H1 (cell line): ENCODE measurements at regions not wholly inside any gene's neighbourhood (a gene's known extent, or its start where the extent isn't known, plus 50 kb on each side); places are given as distances from the start of the nearest gene placed in this dataset.

Source experiments
- CTCF ChIA-PET: fragments of 300-600 bp; sonication (Branson Sonifier 250); formaldehyde crosslinking; loops from one replicate; lab custom pipeline; 2021; ENCODE audit not compliant: partially characterized antibody; lab: Charles Lee
- POLR2A ChIA-PET: fragments of 300-600 bp; sonication (Branson Sonifier 250); formaldehyde crosslinking; loops from one replicate; lab custom pipeline; 2021; ENCODE audit warnings: inconsistent platforms; ENCODE audit not compliant: partially characterized antibody; lab: Charles Lee
- DNase-seq, 2 experiments: peaks; one replicate each; pipeline versions ENCODE4 v3.0.0 to v3.0.0-alpha.2; 2010 to 2022; ENCODE audit warnings: low spot score in 2 of 2, low read depth in 1 of 2, mixed read lengths in 1 of 2
- FAIRE-seq: peaks from 2 replicates; lab custom pipeline; 2011; peaks lifted over from hg19 to GRCh38; lab: Jason Lieb, UNC
- H2AFZ ChIP-seq: 2 replicates; pipeline ENCODE4 v1.8.1; 2012; ENCODE audit warnings: low read length, inconsistent platforms
- H2AK5ac ChIP-seq: 2 replicates; pipeline ENCODE4 v1.6.1; 2013; ENCODE audit warnings: low read depth, low read length
- H2BK120ac ChIP-seq: replicated peaks from 2 replicates; pipeline ENCODE3; 2013; ENCODE audit warnings: low read depth, low read length, inconsistent platforms
- H2BK12ac ChIP-seq: 2 replicates; pipeline ENCODE4 v1.6.1; 2013; ENCODE audit warnings: low read depth, low read length
- H2BK15ac ChIP-seq: 2 replicates; pipeline ENCODE4 v1.6.1; 2013; ENCODE audit warnings: low read length
- H2BK20ac ChIP-seq: 2 replicates; pipeline ENCODE4 v1.6.1; 2013; ENCODE audit warnings: low read length
- H2BK5ac ChIP-seq: 2 replicates; pipeline ENCODE4 v1.6.1; 2013; ENCODE audit warnings: low read depth, low read length
- H3K14ac ChIP-seq: 2 replicates; pipeline ENCODE4 v1.6.1; 2013; ENCODE audit warnings: inconsistent platforms; ENCODE audit not compliant: insufficient read length
- H3K18ac ChIP-seq: 2 replicates; pipeline ENCODE4 v1.6.1; 2013; ENCODE audit warnings: low read length; ENCODE audit errors: extremely low read depth
- H3K23ac ChIP-seq: 2 replicates; pipeline ENCODE4 v1.6.1; 2013; ENCODE audit warnings: inconsistent platforms; ENCODE audit not compliant: insufficient read length
- H3K23me2 ChIP-seq: 2 replicates; pipeline ENCODE4 v1.6.1; 2013; ENCODE audit warnings: low read depth, low read length
- H3K27ac ChIP-seq: 2 replicates; pipeline ENCODE4 v1.6.1; 2011; ENCODE audit warnings: low read depth, low read length, inconsistent platforms
- H3K27me3 ChIP-seq, 4 experiments: replicated peaks in 1 of 4; 1 replicate in 1 of 4; 2 replicates in 3 of 4; pipeline versions ENCODE4 v1.6.1 to v1.8.1; 2011 to 2013; ENCODE audit warnings: low read length in 3 of 4, mild to moderate bottlenecking in 3 of 4, inconsistent platforms in 2 of 4, mixed read lengths in 2 of 4, moderate library complexity in 1 of 4; ENCODE audit not compliant: control insufficient read depth in 3 of 4, insufficient read depth in 3 of 4; ENCODE audit errors: extremely low read depth in 1 of 4
- H3K36me3 ChIP-seq, 4 experiments: 2 replicates each; pipeline versions ENCODE4 v1.6.1 to v1.8.1; 2011 to 2013; ENCODE audit warnings: mild to moderate bottlenecking in 4 of 4, low read length in 3 of 4, moderate library complexity in 2 of 4, control low read depth in 1 of 4, inconsistent platforms in 1 of 4; ENCODE audit not compliant: insufficient read depth in 4 of 4, control insufficient read depth in 2 of 4
- H3K4ac ChIP-seq: replicated peaks from 2 replicates; pipeline ENCODE3; 2013; ENCODE audit warnings: low read length, low read depth, mixed read lengths, inconsistent platforms; ENCODE audit not compliant: insufficient read length
- H3K4me1 ChIP-seq, 4 experiments: replicated peaks in 1 of 4; 1 replicate in 1 of 4; 2 replicates in 3 of 4; pipeline versions ENCODE4 v1.6.1 to v1.8.1; 2011 to 2013; ENCODE audit warnings: low read length in 3 of 4, inconsistent platforms in 2 of 4, mixed read lengths in 1 of 4; ENCODE audit not compliant: insufficient read depth in 4 of 4, control insufficient read depth in 3 of 4
- H3K4me2 ChIP-seq, 2 experiments: 2 replicates each; pipeline versions ENCODE4 v1.6.1 to v1.8.1; 2011 to 2013; ENCODE audit warnings: low read depth in 2 of 2, low read length in 2 of 2, control low read depth in 1 of 2, inconsistent platforms in 1 of 2, mild to moderate bottlenecking in 1 of 2; ENCODE audit not compliant: insufficient read depth in 1 of 2
- H3K4me3 ChIP-seq, 4 experiments: fragments of 200-600, 300-600 bp in 1 of 4; sonication (generic), shearing (Covaris generic), sonication (Bioruptor Twin) in 1 of 4; 2 replicates each; pipeline versions ENCODE4 v1.5.1 to v1.8.1; 2011 to 2016; ENCODE audit warnings: low read length in 4 of 4, low read depth in 3 of 4, control low read depth in 2 of 4, inconsistent platforms in 2 of 4, mild to moderate bottlenecking in 2 of 4, mixed read lengths in 1 of 4, moderate library complexity in 1 of 4; ENCODE audit not compliant: insufficient read depth in 2 of 4; ENCODE audit errors: extremely low read depth in 1 of 4
- H3K56ac ChIP-seq: replicated peaks from 2 replicates; pipeline ENCODE3; 2013; ENCODE audit warnings: low read depth, mild to moderate bottlenecking, mixed read lengths, low read length, inconsistent platforms; ENCODE audit not compliant: insufficient read length
- H3K79me1 ChIP-seq: 2 replicates; pipeline ENCODE4 v1.6.1; 2013; ENCODE audit warnings: low read depth, low read length, control low read depth
- H3K79me2 ChIP-seq, 2 experiments: 2 replicates each; pipeline versions ENCODE4 v1.6.1 to v1.8.1; 2012 to 2013; ENCODE audit warnings: low read length in 2 of 2, mild to moderate bottlenecking in 2 of 2, inconsistent platforms in 1 of 2; ENCODE audit not compliant: insufficient read depth in 2 of 2, control insufficient read depth in 1 of 2
- H3K9ac ChIP-seq, 4 experiments: replicated peaks in 1 of 4; 1 replicate in 1 of 4; 2 replicates in 3 of 4; pipeline versions ENCODE4 v1.6.1 to v1.8.1; 2011 to 2013; ENCODE audit warnings: low read depth in 3 of 4, low read length in 3 of 4, control low read depth in 2 of 4, mild to moderate bottlenecking in 2 of 4, moderate library complexity in 2 of 4, inconsistent platforms in 1 of 4; ENCODE audit errors: extremely low read depth in 1 of 4
- H3K9me3 ChIP-seq, 2 experiments: 2 replicates each; pipeline versions ENCODE4 v1.6.1 to v1.8.1; 2012 to 2013; ENCODE audit warnings: mild to moderate bottlenecking in 2 of 2, moderate library complexity in 2 of 2, control low read depth in 1 of 2, inconsistent platforms in 1 of 2, low read depth in 1 of 2, low read length in 1 of 2, mixed read lengths in 1 of 2; ENCODE audit not compliant: insufficient read depth in 2 of 2
- H4K20me1 ChIP-seq, 2 experiments: replicated peaks in 1 of 2; 2 replicates each; pipeline versions ENCODE3 to v1.8.1; 2011 to 2013; ENCODE audit warnings: inconsistent platforms in 2 of 2, low read length in 2 of 2, mild to moderate bottlenecking in 1 of 2; ENCODE audit not compliant: insufficient read depth in 2 of 2, control insufficient read depth in 1 of 2
- H4K5ac ChIP-seq: 2 replicates; pipeline ENCODE4 v1.6.1; 2013; ENCODE audit warnings: low read length, low read depth, mixed read lengths, inconsistent platforms; ENCODE audit not compliant: insufficient read length
- H4K8ac ChIP-seq: 2 replicates; pipeline ENCODE4 v1.8.0; 2013; ENCODE audit warnings: mild to moderate bottlenecking, moderate library complexity, low read length, inconsistent platforms; ENCODE audit not compliant: insufficient read depth; ENCODE audit errors: extremely low read depth
- H4K91ac ChIP-seq: replicated peaks from 2 replicates; pipeline ENCODE3; 2013; ENCODE audit warnings: low read length, mixed read lengths, inconsistent platforms; ENCODE audit not compliant: insufficient read length
- CBX8 ChIP-seq: fragments of 300-800, 300-1000 bp; sonication (generic); IDR thresholded peaks from 2 replicates; pipeline ENCODE4 v1.7.1; 2016; ENCODE audit warnings: low read depth, low read length, borderline replicate concordance
- CTCF ChIP-seq, 3 experiments: IDR thresholded peaks; 1 replicate in 2 of 3; 2 replicates in 1 of 3; pipeline versions ENCODE4 v1.5.1 to v1.6.1; 2011; ENCODE audit warnings: low read length in 3 of 3, mild to moderate bottlenecking in 3 of 3, inconsistent platforms in 2 of 3, low read depth in 1 of 3, moderate library complexity in 1 of 3; ENCODE audit not compliant: insufficient read depth in 1 of 3; ENCODE audit errors: control extremely low read depth in 1 of 3
- E2F6 ChIP-seq: IDR thresholded peaks from 2 replicates; pipeline ENCODE4 v1.6.1; 2012; ENCODE audit warnings: inconsistent platforms
- EP300 ChIP-seq, 2 experiments: IDR thresholded peaks; 1 replicate in 1 of 2; 2 replicates in 1 of 2; pipeline ENCODE4 v1.6.1; 2011 to 2012; ENCODE audit warnings: low read depth in 2 of 2, low read length in 2 of 2, mild to moderate bottlenecking in 2 of 2, borderline replicate concordance in 1 of 2, inconsistent platforms in 1 of 2, moderate library complexity in 1 of 2
- KDM4A ChIP-seq: IDR thresholded peaks from one replicate; pipeline ENCODE4 v1.7.1; 2012; ENCODE audit warnings: low read depth, mild to moderate bottlenecking, moderate library complexity, low read length, inconsistent platforms; ENCODE audit not compliant: severe bottlenecking
- MAX ChIP-seq: IDR thresholded peaks from 2 replicates; pipeline ENCODE4 v1.6.1; 2012; ENCODE audit warnings: inconsistent platforms
- RAD21 ChIP-seq, 2 experiments: IDR thresholded peaks in 1 of 2; conservative IDR thresholded peaks in 1 of 2; 2 replicates each; pipeline ENCODE4 v1.6.1; 2011; ENCODE audit warnings: low read depth in 2 of 2, low read length in 2 of 2, improper control_type of control experiment in 1 of 2, inconsistent platforms in 1 of 2, mild to moderate bottlenecking in 1 of 2, moderate library complexity in 1 of 2
- SP1 ChIP-seq: IDR thresholded peaks from 2 replicates; pipeline ENCODE4 v1.6.1; 2011; ENCODE audit warnings: low read depth, low read length
- TEAD4 ChIP-seq: IDR thresholded peaks from 2 replicates; pipeline ENCODE4 v1.6.1; 2012; ENCODE audit warnings: low read depth, low read length, inconsistent platforms, mixed read lengths
- WGBS, 2 experiments: shearing (Covaris generic) in 1 of 2; methylation state at CpG; one replicate each; pipeline versions ENCODE4 v1.1.6 to v1.1.7; 2013 to 2015; ENCODE audit warnings: low lambda C conversion rate in 2 of 2, mixed read lengths in 2 of 2, inconsistent platforms in 1 of 2, low coverage in 1 of 2, missing lambda C conversion rate in 1 of 2; ENCODE audit not compliant: insufficient replicate concordance in 2 of 2, insufficient coverage in 1 of 2, insufficient read length in 1 of 2; ENCODE audit errors: extremely low coverage in 1 of 2, missing lambda C conversion rate in 1 of 2; 5-methylcytosine and 5-hydroxymethylcytosine counted together

- no peaks in the 10 kb centered on the region for H3K79me2 ChIP-seq
- no peaks in the 10 kb centered on the region for H3K27me3 ChIP-seq
- H3K9me3 ChIP-seq = peaks cover 7 to 10% of the 10 kb centered on the region in 2 experiments; a peak in 3 of 4 replicates
- no peak overlapping the region for H3K18ac ChIP-seq
- no peak overlapping the region for H2AK5ac ChIP-seq
- no peaks in the 10 kb centered on the region for H4K20me1 ChIP-seq
- peak; percentile 79 for FAIRE-seq
- no peak overlapping the region for H3K14ac ChIP-seq
- no peak overlapping the region for H3K4me3 ChIP-seq
- POLR2A ChIA-PET = no interaction called here
- H3K4me1 ChIP-seq = no peaks in the 10 kb centered on the region
- H2BK120ac ChIP-seq = no peak overlapping the region
- no peak overlapping the region for H2AFZ ChIP-seq
- H3K27ac ChIP-seq = no peak overlapping the region
- H3K36me3 ChIP-seq = no peaks in the 10 kb centered on the region; a peak in 1 of 8 replicates
- no peak overlapping the region for H2BK12ac ChIP-seq
- no peak overlapping the region for H3K4ac ChIP-seq
- H3K23me2 ChIP-seq = no peaks in the 10 kb centered on the region
- H4K91ac ChIP-seq = no peak overlapping the region
- H3K79me1 ChIP-seq = no peaks in the 10 kb centered on the region
- no peak overlapping the region for H3K56ac ChIP-seq
- no peak overlapping the region for H2BK5ac ChIP-seq
- no peak overlapping the region for H2BK20ac ChIP-seq
- peak; percentile 66 to 81 for DNase-seq
- no peak overlapping the region for H3K9ac ChIP-seq
- no peak overlapping the region for H2BK15ac ChIP-seq
- no peak overlapping the region for H3K23ac ChIP-seq
- no peak overlapping the region for H4K8ac ChIP-seq
- no peak overlapping the region for H4K5ac ChIP-seq
- H3K4me2 ChIP-seq = no peak overlapping the region
- WGBS, 2 experiments = 28% methylated on average over 11 of the region's 11 CpGs; no CpG with 5 or more reads in 1 of the 2 experiments
- CTCF ChIA-PET = interaction anchor here (0.5 to 7.8 kb wide), 42 partner anchors 9 to 1004 kb away, joined by 3 to 96 read pairs (median 4); no protein-coding TSS in a partner anchor
- TF ChIP-seq EP300 (IDR thresholded peaks at IDR 0.05; ENCODE audit: borderline replicate concordance in 1 of 2, low read depth in 2 of 2, low read length in 2 of 2) (no peak), E2F6 (no peak), SP1 (no peak), TEAD4 (peak; percentile 46; the same call in 1 of the 2 replicates), RAD21 (IDR thresholded peaks at IDR 0.05 in 1 of 2, conservative IDR thresholded peaks at IDR 0.05 in 1 of 2; ENCODE audit: low read depth in 2 of 2, low read length in 2 of 2) (peak; percentile 94 to 95), CBX8 (no peak), CTCF (IDR thresholded peaks at IDR 0.05; ENCODE audit: control extremely low read depth in 1 of 3, insufficient read depth in 1 of 3, low read depth in 1 of 3, low read length in 3 of 3) (peak; percentile 71 to 92 (median 88)), KDM4A (no peak), MAX (no peak)
Observed at GRCh38 chr4:57426779-57427395, 316.7 kb upstream of the IGFBP7 start.
